Endothelial cell of umbilical vein (primary cell): ENCODE measurements at regions not wholly inside any gene's neighbourhood (a gene's known extent, or its start where the extent isn't known, plus 50 kb on each side); places are given as distances from the start of the nearest gene placed in this dataset.

Experiments
- EZH2 ChIP-seq: IDR thresholded peaks from 2 replicates; pipeline ENCODE4 v1.6.1; 2012; ENCODE audit warnings: borderline replicate concordance, low read depth, mild to moderate bottlenecking, moderate library complexity, low read length, inconsistent platforms; ENCODE audit not compliant: severe bottlenecking
- FOS ChIP-seq: IDR thresholded peaks from 2 replicates; pipeline ENCODE4 v1.6.1; 2011; ENCODE audit warnings: mild to moderate bottlenecking, low read length, moderate library complexity, borderline replicate concordance; ENCODE audit not compliant: insufficient read depth
- JUN ChIP-seq: IDR thresholded peaks from 2 replicates; pipeline ENCODE4 v1.6.1; 2011; ENCODE audit warnings: borderline replicate concordance, low read depth; ENCODE audit not compliant: insufficient read length, insufficient read depth
- MAX ChIP-seq: IDR thresholded peaks from 2 replicates; pipeline ENCODE4 v1.6.1; 2011; ENCODE audit not compliant: insufficient read depth, insufficient read length
- MYC ChIP-seq: IDR thresholded peaks from one replicate; pipeline ENCODE4 v1.6.1; 2011; ENCODE audit warnings: mild to moderate bottlenecking, low read depth, low read length
- POLR2A ChIP-seq: IDR thresholded peaks from 2 replicates; pipeline ENCODE4 v1.6.1; 2012; ENCODE audit warnings: low read depth, mild to moderate bottlenecking, control low read depth, low read length
- TF ChIP-seq, protein P1 (sequence below), 2 donors: IDR thresholded peaks; 1 replicate in 1 of 2; 2 replicates in 1 of 2; pipeline ENCODE4 v1.5.1; 2011; ENCODE audit warnings: low read length in 2 of 2, mild to moderate bottlenecking in 2 of 2, moderate library complexity in 2 of 2, control low read depth in 1 of 2, inconsistent platforms in 1 of 2, low read depth in 1 of 2; ENCODE audit not compliant: insufficient read depth in 1 of 2; ENCODE audit errors: extremely low read depth in 1 of 2

- TF ChIP-seq EZH2 (no peak), POLR2A (no peak), MYC (no peak), MAX (no peak), JUN (no peak), FOS (no peak)
- TF ChIP-seq, protein P1, sequence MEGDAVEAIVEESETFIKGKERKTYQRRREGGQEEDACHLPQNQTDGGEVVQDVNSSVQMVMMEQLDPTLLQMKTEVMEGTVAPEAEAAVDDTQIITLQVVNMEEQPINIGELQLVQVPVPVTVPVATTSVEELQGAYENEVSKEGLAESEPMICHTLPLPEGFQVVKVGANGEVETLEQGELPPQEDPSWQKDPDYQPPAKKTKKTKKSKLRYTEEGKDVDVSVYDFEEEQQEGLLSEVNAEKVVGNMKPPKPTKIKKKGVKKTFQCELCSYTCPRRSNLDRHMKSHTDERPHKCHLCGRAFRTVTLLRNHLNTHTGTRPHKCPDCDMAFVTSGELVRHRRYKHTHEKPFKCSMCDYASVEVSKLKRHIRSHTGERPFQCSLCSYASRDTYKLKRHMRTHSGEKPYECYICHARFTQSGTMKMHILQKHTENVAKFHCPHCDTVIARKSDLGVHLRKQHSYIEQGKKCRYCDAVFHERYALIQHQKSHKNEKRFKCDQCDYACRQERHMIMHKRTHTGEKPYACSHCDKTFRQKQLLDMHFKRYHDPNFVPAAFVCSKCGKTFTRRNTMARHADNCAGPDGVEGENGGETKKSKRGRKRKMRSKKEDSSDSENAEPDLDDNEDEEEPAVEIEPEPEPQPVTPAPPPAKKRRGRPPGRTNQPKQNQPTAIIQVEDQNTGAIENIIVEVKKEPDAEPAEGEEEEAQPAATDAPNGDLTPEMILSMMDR (IDR thresholded peaks at IDR 0.05; ENCODE audit: extremely low read depth in 1 of 2, insufficient read depth in 1 of 2, low read depth in 1 of 2, low read length in 2 of 2), result no peak
Measured at GRCh38 chr6:55058682-55059081, 115.6 kb upstream of the HCRTR2 start.
